GM21423 (cell line): ENCODE measurements at regions not wholly inside any gene's neighbourhood (a gene's known extent, or its start where the extent isn't known, plus 50 kb on each side); places are given as distances from the start of the nearest gene placed in this dataset.

ENCODE experiments used
- ATAC-seq: cut with Tn5 transposase; IDR thresholded peaks from one replicate; pipeline ENCODE4 v1.9.1; 2021; ENCODE audit warnings: mild to moderate bottlenecking, moderate library complexity; ENCODE audit not compliant: unreplicated experiment

DNA sequence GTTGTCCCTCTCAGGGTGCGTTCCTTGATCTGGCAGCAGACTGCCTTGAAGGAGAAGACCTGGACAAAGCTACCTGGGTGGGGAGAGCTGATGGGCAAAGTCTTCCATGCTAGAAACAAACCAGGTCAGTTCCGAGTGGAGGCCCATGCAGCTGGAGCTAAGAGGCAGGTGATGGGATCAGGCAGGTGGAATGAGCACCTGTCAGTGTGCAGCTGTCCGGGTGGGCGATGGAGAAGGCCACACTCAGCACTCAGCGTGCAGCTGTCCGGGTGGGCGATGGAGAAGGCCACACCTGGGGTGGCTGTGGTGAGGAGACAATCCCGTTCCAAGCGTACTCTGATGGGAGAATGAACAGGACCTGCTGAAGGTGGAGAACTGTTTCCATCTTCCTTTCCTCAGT is 237.3 kb upstream of the MYT1L start:
- no peak for ATAC-seq

DNA sequence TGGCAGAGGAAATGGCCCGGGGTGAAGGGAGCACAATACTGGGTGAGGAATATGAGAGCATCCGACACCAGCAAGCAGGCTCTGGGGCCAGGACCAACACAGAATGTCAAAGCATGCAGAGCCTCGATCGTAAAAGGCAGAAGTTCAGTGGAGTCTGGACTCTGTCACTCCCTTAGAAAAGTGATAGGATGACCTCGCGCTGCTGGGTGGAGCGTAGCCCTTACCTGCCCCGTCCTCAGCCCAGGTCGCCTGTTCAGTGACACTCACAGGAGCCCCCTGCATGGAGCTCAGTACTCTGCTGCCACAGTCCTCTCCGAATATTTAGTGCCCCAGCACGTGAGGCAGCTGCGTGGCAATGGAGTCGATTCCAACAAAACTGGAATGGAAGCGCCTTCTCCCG is 236.7 kb upstream of the MYT1L start:
- no peak for ATAC-seq

DNA sequence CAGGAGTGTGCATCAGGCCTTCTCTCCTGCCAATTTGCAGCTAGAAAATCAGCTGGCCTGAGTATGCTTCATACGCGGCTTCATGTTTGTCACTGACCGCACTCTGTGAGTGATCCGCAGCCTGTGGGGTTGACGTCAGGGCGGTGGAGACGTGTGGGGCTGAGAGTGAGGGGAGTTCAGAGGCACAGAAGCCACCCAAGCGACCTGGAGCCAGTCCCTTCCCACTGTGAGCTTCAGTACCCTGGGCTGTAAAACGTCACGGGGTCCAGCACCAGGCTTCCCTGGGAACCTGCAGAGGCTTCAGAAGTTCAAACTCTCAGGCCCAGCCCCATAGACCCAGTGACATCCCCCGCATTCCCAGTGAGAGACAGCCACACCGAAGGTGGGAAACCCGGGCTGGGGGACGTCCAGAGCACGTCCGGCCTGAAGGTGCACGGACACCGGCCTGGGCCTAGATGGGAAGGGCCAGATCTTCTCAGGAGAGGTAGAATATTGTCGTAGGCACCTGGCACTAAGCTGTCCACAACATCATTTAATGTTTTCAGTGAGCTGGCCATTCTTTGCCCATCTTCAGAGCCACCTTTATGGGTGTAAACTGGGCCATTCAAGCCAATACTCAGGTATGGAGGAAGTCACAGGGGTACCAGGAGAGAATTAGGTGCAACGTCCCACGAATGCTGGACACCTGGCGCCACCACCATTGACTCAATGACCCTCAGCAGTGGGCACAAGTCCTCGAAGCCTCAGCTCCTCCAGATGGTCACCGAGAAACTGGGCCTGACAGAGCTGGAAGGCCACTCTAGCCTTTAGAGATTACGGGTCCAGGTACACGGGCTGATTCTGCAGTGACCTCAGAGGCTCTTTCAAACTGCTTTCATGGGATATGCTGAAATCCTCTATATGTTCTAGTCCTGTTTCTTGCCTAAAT is 235.6 kb upstream of the MYT1L start:
- ATAC-seq, result no peak

DNA sequence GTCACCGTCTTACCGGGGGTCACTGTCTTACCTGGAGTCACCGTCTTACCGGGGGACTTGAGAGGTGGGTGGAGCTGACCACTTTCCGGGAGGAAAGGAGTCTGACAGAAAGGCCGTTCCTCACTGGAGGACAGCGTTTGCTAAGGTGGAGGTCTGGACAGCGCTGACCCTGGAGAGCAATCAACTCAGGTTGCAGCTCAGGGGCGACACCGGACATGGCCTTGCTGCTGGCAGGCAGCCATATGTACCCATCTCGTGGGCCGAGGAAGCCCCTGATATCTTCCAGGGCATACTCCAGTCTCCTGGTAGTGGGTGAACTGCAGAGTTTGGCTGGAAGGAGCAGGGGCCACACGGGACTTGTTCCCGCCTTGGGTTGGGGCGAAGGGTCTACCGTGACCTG is 234.6 kb upstream of the MYT1L start:
- no peak for ATAC-seq

DNA sequence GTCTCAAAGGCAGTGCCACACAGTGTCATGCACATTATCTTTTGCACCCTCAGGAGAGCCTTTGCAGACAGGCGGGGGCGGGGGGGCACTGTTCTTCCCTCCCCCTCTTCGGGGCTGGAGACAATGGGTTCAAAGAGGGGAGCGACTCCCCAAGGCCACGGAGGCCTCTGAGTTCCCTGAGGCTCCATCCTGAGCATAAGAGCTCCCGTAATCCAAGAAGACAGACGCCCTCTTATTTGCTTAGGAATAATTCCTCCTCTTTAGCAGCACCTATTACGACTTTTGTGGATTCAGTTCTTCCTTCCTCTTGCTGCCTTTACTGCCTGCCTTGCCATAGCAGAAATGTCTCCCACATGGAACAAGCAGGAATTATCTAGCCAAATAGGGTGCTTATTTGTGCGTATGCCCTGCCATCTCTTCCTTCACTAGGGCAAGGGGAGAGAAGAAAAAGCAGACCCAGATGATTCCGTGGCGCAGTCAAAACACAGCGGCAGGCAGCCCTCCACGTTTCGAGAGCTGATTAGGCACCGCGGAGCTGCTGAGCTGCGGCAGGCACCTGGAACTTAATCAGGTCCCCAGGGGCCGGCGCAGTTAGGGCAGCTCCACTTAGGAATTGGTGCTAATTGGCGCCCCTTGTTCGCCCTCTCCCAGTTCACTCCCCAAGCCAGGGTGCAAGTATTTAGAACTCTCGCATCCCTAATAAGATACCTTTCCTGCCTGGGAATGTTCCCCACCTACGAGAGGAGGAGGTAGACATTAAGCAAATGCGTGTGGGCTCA is 233.4 kb upstream of the MYT1L start:
- no peak for ATAC-seq

DNA sequence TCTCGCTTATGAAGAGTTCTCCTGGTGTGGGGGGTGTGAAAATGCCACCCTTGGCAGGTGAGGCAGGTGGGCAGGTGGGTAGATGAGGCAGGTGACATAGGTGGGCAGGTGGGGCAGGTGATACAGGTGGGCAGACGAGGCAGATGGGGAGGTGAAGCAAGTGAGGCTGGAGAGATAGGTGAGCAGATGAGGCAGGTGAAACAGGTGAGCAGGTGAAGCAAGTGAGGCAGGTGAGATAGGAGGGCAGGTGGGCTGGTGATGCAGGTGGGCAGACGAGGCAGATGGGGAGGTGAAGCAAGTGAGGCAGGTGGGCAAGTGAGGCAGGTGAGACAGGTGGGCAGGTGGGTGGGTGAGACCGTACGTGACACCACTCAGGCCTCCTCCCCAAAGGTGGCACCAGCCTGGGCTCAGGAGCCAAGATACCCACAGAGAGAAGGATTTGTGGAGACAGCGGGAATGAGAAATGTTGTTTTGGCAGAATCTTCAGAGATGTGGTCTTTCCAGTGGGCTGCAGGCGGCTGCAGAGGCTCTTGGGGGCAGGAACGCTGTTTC is 232.3 kb upstream of the MYT1L start:
- ATAC-seq, result no peak

DNA sequence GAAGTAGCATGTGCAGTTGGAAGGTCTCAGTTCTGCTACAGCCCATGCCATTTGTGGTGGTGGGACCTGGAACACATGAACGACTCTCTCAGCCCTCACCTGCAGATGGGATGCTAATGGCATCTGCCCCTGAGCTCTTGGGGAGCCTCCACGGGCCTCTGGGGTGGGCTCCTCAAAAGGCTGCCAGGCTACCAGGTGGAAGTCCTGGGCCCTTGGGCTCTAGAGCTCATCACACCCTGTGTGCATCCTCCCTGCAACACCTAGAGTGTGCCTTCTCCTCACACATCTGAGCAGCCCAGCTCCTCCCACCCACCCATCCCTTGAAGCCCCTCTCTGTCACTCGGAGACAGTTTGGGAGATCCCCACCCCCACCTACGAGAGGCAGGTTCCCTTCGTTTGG is 231.8 kb upstream of the MYT1L start:
- ATAC-seq, result no peak

DNA sequence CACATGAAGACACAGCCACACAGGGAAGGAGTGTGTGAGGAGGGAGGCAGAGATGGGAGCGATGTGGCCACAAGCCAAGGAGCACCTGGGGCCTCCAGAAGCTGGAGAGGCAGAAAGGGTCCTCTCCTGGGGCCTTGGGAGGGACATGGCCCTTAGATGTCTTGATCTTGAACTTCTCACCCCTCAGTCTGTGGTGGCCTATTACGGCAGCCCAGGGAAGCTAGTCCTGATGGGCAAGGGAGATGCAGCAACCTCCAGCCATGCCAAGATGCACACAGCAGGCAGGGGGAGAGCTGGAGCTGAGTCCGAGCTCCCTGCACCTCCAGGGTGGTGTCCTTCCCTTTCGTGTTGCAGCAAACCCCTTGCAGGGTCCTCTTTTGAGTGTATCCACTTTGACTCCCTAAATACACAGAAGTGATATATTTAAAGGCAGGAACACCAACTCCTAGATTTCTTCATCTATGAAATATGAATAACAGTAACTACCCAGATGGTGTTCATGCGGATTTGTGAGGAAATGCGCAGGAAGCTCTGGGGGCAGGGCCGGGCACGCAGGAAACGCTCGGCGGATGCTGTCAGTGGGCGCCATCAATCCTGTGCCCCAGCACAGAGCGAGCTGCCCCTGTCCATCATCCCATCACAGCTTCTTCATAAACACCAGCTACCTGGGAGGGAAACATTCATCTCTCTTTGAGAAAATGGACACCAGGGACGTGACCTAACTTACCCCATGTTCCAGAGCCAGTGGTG is 230.4 kb upstream of the MYT1L start:
- ATAC-seq, result no peak

DNA sequence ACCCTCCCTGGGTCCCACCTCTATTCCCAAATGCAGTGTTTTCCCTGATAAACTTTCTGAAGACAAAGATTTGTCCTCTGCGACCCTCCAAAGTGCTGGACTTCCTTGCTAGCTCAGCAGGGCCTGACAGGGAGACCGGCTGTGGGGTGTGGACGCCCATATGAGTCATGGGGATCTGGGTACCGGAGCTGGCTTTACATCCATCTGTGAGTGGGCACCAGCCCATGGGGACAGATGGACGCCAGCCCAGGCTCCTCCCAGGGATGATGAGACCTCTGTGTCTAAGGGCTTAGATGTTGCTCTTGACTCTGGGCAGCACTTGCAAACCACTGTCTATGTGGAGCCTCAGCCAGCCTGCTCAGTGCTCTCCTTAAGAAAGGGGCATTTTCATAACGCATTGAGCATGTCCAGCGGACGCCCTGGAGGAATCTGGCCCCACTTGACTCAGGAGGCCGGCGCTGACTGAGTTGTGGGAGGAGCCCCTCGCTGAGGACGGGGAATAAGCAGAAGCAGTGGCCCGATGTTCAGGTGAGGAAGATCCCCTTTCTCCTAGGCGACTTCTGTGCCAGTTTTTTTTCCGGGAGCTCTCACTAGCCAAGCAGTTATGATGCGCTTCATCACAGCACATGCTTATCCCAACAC is 229.4 kb upstream of the MYT1L start:
- no peak for ATAC-seq

DNA sequence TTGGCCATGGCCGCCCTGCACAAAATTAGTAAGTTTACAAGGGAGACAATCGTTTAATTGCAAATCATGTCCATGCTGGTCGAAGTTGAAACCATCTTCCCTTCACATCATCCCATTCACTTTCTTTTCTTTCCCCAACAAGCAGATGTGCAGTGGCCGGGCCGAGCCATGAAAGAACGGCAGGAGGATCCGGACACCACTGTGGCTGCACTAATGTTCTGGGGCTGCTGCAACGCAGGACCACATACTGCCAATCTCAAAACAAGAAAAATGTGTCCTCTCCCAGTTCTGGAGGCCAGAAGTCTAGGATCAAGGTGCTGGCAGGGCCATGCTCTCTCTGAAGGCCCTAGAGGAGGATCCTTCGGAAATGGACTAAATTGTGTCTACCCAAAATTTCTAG is 227.4 kb upstream of the MYT1L start:
- no peak for ATAC-seq

DNA sequence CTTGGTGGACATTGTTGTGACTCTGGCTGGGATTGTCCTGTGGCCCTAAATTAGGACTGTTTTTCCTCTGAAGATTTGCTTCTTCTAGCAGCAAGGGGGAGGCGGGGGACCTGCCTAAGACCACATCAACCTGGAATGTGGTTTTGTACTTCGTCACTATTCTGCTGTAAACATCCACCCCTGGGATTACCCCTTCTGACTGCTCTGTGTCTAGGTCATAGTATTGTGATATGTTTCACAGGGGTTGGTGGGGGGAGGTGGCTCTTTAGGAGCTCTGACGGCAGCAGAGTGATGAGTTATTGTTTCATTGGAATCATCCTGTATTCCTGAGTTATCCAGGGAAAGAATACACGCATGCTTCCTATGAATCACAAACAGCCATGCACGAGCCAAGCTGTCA is 226.4 kb upstream of the MYT1L start:
- no peak for ATAC-seq

DNA sequence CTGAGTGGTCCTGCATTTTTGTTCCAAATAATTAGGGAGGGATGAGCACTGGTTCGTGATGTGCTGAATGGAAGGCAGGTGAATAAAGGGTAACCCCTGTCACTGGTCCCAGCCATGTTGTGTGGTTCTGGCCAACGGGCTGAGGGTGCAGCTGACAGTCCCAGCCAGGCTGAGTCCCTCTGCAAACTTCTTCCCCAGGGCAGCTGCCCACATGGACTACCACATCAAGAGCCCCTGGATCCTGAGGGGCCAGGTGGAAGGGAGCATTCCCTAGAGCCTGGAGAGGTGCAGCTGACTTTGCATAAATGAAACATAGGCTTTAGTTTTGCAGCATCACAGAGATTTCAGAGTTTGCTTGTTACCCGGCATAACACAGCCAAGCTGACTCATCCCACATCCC is 219.8 kb upstream of the MYT1L start:
- ATAC-seq, result no peak

DNA sequence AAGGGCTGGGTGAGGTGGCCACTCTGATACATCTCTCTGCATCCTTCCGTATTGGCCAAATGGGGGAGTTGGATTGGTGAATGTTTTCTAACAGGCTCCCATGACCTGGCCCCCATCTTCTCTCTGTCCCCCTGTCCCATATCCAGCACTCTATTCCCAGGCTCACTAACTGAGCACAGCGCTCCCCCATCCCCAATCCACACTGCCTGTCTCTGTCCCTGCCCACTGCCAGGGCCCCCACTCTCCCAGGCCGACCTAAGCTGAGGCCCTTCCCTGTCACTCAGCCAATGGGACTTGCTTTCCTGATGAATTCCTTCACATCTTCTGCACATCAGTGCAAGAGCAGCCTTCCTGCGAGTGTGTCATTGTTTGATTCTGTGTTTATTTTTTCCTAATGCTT is 216.8 kb upstream of the MYT1L start:
- ATAC-seq, result no peak

DNA sequence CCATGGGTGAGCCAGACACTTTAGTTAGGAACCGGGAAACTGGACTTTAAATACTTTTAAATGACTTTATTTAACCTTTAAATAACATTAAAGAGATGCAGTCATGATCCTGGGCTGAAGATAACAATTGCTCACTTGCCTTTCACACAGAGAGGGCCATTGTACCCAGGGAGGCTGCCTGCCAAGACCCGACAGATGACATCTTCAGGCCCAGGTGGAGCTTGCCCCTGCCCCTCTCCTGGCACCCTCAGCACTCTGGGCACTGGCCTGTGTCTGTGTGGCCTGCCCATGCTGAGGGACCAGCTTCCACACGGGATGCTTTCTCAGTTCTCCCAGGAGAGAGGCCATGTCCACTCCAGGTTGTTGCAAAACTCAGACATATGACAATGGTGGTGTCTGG is 216.4 kb upstream of the MYT1L start:
- ATAC-seq, result no peak

DNA sequence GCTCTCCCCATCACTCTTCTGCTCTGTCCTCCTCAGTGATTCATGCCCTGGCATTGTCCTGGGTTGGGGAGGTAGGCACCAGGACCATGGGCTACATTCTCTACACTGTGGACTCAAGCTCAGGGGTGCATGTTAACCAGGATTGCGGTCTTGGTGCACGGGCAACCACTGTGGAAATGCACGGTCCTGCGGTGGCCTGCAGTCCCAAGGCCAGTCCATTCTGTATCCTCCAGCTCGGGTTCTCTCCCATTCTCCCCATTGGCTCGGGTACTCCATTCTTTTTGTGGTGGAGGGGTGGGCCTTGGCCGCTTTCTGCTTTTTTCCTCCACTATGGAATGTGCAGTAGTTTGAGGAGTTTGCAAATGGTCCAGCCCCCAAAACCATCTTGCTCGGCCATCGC is 215.0 kb upstream of the MYT1L start:
- no peak for ATAC-seq

DNA sequence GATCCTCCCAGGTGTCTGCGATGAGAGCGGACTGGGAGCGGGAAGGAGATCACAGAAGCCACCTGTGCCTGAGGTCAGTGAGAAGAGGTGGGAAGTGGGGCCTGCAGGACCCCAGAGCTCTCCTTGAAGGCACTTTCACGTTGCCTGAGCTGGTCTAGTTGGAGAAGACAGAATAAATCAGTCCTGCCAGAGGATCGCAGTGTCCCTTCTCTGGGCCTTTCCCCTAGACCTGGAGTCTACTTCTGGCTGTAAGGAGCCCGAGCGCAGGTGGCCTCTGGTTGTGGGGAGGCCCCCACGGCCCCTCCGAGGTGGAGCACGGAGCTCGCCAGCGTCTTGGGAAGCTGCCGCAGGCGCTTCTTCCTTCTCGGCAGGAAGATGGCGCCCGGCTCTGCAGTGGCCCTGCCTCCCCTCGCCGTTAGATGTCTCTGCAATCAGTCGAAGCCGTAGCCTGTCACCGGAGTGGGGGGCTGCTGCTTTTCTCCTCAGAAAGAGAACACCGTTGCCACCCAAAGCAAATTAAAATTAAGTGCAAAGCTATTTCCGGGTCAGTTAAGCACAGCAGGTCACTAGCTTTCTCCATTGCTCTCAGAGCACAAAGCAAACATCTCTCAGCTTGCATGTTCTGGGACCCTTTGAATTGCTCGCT is 212.0 kb upstream of the MYT1L start:
- ATAC-seq, result no peak

DNA sequence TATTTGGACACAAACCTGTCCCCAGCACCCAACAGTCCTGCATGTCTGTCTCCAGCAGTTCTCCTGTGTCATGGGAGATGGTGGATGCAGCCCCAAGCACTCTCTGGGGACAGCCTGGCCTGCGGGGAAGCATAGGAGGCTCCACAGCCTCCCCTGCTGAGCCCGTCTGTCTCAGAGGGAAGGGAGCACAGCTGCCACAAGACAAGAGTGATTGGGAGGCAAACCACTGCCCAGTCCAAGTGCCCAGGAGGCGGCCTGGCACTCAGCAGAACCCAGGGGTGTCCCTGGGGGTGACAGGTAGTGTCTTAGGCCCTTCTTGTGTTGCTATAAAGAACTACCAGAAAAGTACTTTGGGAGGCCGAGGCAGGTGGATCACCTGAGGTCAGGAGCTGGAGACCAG is 211.2 kb upstream of the MYT1L start:
- ATAC-seq, result no peak

DNA sequence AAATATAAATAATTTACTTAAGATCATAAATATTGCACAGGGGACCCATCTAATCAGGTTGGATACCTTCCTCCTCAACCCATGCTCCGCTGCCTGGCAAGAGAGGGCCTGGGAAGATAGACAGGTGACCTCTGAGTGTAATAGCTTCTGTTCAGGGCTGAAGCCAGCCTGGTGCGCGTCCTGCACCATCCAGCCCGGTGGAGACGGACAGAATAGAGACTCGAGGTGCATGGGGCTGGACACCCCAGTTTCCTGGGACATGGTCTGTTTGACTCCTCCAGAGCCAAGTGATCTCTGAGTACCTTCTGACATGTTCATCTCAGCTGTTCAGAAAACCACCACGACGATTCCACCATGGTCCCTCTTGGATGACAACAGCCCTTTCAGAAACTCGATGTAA is 209.3 kb upstream of the MYT1L start:
- no peak for ATAC-seq

DNA sequence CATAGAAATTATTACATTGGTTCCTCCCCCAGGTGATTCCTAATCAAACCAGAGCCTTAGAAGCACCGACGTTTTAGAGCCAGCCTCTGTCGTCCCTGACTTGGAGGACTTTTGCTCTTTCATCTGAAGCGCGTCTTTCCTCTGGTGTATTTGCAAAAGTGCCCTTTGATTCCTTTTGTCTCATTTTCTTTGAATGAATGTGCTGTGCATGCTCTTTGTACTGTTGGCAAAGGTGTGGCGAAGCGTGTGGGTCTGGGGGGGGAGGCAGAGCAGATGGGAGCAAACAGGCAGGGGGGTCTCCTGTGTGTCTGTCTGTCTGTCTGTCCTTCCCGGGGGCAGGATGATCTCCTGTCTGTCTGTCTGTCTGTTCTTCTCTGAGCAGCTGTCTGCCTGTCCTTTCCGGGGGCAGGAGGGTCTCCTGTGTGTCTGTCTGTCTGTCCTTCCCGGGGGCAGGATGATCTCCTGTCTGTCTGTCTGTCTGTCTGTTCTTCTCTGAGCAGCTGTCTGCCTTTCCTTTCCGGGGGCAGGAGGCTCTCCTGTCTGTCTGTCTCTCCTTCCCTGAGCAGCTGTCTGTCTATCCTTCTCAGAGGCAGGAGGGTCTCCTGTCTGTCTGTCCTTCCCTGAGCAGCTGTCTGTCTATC is 205.5 kb upstream of the MYT1L start:
- no peak for ATAC-seq

DNA sequence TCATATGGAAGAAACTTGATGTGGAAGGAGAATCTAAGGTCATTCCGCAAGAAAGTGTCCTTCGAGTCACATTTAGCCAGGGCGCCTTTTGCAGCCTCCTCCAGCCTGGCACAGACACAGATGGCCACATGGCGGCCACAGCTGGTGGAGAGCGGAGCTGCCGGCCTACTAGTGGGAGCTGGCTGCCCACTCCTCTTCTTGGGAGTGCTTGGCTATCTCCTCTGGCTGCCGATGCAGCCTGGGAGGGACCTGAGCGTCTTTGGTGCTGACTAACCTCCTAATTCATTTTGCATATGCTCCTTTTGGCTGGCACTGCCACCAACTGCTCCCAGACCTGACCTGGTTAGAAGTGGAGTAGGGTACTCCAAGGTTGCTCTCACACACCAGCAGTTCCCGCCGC is 199.3 kb upstream of the MYT1L start:
- no peak for ATAC-seq
